ENCODE measurements at regions not wholly inside any gene's neighbourhood (a gene's known extent, or its start where the extent isn't known, plus 50 kb on each side); places are given as distances from the start of the nearest gene placed in this dataset.
"Not testable (repeated sequence)": the region's sequence is repeated elsewhere in the genome, so short reads cannot be mapped to it uniquely, and the experiment has no call there.

GRCh38 chr14:87252103-87252502 is 740.9 kb downstream of the GALC start:
- no peak for DNase-seq

GRCh38 chr14:87251011-87251410 is 742.0 kb downstream of the GALC start:
- no peak for DNase-seq

- DNase-seq, result no peak
Observed at GRCh38 chr14:87241018-87241768, 751.8 kb downstream of the GALC start.

- not testable (repeated sequence) for DNase-seq
Observed at GRCh38 chr14:87240319-87240718, 752.7 kb downstream of the GALC start.

DNA sequence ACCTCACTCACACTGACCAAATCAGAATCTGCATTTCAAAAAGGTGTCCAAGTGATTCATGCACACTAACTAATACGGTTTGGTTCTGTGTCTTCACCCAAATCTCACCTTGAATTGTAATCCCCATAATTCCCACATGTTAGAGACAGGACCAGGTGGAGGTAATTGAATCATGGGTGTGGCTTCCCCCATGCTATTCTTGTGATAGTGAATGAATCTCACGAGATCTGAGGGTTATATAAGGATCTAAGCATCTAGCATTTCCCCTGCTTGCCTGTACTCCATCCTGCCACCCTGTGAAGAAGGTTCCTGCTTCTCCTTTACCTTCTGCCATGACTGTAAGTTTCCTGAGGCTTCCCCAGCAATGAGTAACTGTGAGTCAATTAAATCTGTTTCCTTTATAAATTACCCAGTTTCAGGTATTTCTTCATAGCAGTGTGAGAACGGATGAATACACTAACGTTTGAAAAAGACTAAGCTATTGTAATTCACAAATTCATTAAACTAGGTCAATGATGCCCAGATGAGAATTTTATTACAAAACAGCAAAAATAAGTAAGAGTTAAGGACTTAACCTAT is 759.1 kb downstream of the GALC start:
- DNase-seq, result no peak

DNA sequence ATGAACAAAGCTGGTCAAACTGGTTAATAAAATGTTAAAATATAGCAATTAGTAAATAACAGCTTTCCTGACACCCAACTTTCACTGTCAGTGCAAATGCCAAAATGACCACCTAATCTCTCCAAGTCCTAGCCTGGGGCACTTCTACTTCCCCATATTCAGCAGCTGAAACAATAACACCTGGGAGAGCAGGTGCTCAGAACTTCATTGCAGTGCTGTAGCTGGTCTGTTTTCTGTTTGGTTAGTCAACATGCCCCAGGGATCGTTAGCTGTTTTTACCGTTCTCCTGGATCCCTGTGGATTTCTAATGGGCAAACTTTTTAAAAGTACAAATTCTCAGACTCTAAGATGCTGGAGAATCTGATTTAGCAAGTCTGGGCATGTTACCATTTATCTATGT is 759.7 kb downstream of the GALC start:
- no peak for DNase-seq

- DNase-seq, result no peak
Observed at GRCh38 chr14:87231336-87232026, 761.5 kb downstream of the GALC start.

DNA sequence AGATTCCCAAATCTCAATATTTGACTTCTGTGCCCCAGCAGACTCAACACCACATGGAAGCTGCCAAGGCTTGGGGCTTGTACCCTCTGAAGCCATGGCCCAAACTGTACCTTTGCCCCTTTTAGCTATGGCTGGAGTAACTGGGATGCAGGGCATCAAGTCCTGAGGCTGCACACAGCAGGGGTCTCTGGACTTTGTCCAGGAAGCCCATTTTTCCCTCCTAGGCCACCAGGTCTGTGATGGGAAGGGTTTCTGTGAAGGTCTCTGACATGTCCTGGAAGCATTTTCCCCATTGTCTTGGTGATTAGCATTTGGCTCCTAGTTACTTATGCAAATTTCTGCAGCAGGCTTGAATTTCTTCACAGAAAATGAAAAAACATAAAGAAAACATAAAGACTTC is 762.3 kb downstream of the GALC start:
- no peak for DNase-seq

DNA sequence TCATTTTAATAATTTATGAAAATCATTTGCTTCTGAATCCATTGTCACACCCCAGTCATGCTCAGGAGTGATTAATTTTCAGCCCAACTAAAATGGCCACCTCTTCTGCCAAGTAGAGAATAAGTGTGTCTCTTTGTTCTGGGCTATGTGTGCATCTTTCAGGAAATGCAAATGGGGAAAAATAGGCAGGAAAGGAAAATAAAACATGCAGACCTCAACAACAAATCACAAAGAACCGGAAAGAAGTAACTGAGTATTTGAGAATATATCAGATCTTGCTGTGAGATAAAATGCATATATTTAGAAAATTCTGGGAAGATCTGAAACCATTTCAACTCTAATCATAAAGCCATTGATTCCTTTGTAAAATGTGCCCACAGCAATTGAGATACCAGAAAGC is 763.9 kb downstream of the GALC start:
- DNase-seq, result no peak

- no peak for DNase-seq
Observed at GRCh38 chr14:87217023-87217422, 776.0 kb downstream of the GALC start.

GRCh38 chr14:87214558-87214957 is 778.4 kb downstream of the GALC start:
- DNase-seq, result no peak

- no peak for DNase-seq
Observed at GRCh38 chr14:87207756-87208155, 785.2 kb downstream of the GALC start.

DNA sequence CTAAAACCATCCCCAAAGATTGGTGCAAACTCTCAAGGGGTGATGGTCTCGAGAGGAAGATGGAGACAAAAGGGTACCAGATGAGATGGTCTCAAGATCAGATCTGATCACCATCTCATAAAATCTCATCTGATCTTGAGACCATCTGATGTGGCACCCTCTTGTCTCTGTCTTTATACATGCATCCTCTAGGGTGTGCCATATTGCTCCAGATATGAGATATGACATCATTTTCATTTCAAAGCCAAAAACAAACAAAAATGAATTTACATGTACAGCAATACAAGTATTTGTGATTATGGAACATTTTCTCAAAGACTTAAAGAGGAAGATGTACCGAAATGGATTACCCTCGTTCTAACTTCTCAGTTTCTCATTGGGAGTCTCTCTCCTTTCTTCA is 787.2 kb downstream of the GALC start:
- DNase-seq, result no peak

GRCh38 chr14:87203346-87203745 is 789.6 kb downstream of the GALC start:
- DNase-seq, result no peak

DNA sequence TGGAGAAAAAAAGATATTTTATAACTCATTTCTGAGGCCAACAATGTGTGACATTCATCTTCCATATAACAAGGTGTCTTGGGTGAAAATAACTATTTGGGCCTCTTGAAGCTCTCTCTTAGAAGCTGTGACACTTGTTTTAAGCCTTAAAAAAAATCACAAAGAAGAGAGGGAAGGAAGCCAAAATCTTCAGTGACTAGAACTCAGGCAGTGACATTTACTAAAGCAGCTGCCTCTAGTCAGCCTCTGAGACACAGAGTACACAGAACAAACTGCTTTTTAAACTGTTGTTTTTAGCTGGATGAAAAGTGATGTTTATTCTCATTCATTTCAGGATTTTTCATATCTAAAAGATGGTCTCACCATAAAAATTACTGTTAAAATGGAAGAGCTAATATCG is 793.6 kb downstream of the GALC start:
- no peak for DNase-seq

DNA sequence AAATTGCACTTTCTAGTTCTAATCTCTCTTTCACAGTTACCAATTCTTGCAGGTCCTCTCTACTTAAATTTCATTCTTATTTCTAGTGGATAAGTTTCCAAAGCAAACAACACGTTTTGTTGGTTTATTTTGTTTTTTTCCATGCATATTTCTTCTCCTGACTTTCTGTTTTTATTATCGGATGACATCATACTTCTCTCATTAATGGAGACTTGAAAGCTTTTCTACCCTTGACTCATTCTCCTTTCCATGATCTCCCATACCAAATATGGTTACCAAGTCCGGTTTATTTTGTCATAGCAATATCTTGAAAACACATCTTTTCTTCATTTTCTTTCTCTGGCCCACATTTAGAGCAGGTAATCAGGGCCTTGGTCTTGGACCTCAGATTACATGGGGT is 796.5 kb downstream of the GALC start:
- DNase-seq, result no peak

DNA sequence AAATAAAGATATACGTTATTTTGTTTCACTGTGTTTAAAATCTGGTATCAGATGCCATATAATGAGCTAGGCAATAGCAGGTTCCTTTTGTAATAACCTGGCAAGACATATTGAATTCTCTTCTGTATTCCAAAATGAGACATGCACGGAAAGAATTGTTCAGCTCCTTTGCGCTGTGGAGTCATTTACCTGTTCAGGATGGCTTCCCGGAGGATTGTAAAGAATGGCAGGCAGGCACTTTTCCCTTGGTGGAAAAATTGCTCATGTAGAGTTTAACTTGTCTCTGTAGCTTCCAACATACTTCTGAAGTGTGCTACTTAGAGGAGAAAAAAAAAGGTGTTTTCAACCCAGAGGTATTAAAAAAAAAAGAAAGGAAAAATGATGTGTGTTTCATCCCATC is 805.2 kb downstream of the GALC start:
- no peak for DNase-seq

- no peak for DNase-seq
Observed at GRCh38 chr14:87186737-87187136, 806.2 kb downstream of the GALC start.

GRCh38 chr14:87185961-87186560 is 806.9 kb downstream of the GALC start:
- DNase-seq, result no peak

DNA sequence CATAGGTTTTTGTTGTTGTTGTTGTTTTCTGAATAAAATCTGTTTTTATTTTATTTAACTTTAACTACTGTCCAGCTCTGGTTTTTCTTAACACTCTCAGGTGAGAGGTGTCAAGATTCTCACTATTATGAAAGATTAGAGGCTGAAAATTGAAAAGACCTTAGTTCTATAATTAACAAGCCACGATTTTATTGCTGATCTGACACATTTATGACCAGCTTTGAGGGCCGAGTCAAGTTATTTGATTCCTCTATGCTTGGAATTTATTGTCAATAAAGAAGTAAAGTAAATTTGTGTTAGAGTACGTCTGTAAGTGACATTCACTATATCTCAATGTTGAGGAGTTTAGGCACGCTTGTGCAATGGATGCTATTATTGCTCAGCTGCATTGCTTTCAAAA is 808.8 kb downstream of the GALC start:
- DNase-seq, result no peak

GRCh38 chr14:87181288-87181687 is 811.7 kb downstream of the GALC start:
- DNase-seq, result no peak

DNA sequence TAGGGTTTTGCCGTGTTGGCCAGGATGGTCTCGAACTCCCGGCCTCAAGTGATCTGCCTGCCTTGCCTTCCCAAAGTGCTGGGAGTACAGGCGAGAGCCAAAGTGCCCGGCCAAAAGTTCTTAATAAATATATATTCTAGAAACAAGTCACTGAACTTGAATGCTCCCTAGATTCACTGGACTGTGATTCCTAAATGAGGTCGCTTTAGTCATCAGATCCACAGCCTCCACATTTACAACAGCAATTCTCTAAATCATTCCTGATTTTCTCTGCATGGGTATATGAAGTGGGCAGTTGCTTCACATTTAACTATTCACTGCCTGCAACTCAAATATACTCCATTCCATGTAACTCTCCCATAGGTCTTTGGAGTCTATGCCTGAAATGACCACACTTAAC is 813.0 kb downstream of the GALC start:
- no peak for DNase-seq

DNA sequence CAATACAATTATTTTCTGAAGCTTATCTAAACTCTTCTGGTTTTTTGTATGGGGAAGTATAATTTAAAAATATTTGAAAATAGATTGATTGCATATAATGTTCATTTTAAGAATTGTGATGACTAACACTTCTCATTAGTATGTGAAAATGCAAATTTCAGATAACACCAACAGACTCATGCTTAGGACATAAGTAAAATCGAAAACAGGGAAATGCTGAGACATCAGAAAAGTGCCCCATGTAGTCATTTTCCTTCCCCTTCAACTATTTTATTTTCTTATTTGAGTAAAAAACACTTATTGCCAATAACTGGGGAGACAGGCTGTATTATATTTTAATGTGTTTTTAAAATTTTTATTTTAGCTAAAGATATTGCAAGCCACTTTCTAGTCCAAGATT is 814.7 kb downstream of the GALC start:
- no peak for DNase-seq

All from amygdala (tissue), 56 donors.